Left lobe of liver (tissue), 2 donors: ENCODE measurements at regions not wholly inside any gene's neighbourhood (a gene's known extent, or its start where the extent isn't known, plus 50 kb on each side); places are given as distances from the start of the nearest gene placed in this dataset.
"Not testable (repeated sequence)": the region's sequence is repeated elsewhere in the genome, so short reads cannot be mapped to it uniquely, and the experiment has no call there.

Experiments used
- ATAC-seq: fragments of 200-7000 bp; cut with Tn5 transposase; one replicate; pipeline ENCODE4 v1.9.1; 2020; ENCODE audit warnings: mild to moderate bottlenecking, moderate library complexity
- DNase-seq: peaks from one replicate; pipeline ENCODE4 v3.0.0-alpha.2; 2020; ENCODE audit warnings: low spot score
- donor health status: DM: no; HTN: no; CAD: no; lungs with moderate emphysema.
- donor health status: DM: no; HTN: yes; CAD: no.

DNA sequence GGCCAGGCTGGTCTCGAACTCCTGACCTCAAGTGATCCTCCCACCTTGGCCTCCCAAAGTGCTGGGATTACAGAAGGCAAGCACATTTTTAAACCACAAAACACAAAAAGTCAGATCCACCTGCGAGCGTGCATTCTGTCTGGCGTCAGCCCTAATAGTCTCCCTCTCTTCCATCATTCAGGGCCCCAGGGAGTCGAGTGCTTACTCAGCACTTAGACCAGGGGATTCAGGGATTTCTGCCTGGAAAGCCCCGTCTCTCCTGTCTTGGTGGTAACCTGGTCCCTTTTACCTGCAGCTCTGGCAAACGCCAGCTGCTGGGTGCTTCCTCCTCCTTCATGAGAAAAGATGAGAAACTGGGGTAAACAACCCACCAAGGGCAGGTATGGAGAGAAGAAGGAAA is 443.1 kb downstream of the SOX9 start:
- DNase-seq: no peak
- ATAC-seq: no peak

DNA sequence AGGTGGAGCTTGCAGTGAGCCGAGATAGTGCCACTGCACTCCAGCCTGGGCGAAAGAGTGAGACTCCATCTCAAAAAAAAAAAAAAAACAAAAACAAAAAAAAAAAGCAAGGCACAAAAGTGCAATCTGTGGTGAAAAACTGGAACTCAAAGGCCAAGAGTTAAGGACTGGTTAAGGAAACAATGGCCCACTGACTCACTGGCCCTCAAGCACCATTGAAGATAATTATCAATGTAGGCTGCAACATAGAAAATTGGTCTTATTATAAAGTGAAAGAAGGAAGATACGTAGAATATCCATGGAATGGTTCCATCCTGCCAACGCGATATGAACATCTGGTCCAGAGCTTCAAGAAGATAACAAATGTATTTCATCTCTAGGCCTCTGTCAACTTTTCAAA is 444.2 kb downstream of the SOX9 start:
- DNase-seq (no peak), ATAC-seq (no peak)

DNA sequence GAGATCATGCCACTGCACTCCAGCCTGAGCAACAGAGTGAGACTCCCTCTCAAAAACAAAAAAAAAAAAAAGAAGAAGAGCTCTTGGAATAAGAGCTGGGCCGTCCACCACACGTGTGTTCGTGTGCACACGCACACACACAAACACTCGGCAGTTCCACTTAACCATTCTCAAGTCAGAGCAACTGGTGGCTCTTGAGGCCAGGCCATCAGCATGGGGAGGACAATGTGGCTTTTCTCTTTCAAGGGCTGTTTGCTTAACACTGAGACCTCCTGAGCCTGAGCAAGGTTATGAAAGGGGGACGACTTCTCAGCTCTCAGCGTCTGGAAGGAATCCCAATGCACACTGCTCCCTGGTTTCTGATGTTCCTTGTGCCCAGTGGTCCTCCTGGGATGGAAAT is 444.9 kb downstream of the SOX9 start:
- DNase-seq (no peak), ATAC-seq (no peak)

DNA sequence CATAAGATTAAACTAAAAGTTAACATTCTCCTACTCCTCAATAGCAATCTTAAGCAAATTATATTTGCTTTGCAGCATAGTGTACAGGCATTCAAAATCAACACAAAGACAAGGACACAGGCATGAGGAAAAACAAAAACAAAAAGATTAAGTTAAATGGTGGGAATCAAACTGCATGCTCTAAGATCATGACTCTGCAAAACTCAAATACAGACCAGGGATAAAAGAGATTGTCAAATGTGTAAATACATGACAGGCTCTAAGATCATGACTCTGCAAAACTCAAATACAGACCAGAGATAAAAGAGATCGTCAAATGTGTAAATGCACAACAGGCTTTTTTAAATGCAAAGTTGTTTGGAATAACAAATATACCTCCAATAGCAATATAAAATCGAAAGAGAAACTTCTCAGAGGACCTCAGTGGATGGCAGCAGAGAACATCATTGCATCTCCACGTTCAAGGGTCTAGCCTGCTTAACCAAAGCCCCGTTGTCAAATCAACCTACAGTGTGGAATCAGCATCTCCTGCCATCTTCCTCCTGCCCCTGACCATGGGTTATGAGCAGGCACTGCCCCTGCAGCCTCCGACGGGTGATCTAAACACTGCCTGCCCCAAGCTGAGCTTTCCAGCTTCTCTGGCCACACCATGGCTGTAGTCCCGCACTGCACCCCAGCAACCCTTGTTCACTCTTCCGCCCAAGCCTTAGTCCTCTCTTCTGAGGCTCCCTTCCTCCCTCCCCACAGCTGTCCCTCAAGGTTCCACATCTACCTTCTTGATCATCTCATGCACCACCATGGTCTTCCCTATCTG is 446.1 kb downstream of the SOX9 start:
- no peak for DNase-seq
- no peak for ATAC-seq

DNA sequence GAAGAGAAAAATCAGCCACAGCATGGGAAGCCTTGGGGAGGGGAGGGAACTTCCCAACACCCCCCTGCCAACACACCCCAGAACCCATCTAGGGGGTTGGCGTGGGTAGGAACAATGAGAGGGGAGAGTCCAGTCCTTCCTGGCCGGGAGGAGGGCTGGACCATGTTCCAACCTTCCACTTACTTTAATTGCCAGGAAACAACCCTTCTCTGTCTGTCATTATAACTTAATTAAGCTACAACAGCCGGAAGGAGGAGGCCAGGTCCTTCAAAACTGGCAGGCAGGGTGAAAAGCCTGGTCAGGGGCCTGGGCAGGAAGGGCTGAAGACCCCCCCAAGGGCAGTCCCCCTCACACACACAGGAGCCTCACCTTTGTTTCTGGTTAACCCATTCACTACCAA is 447.0 kb downstream of the SOX9 start:
- ATAC-seq (no peak), DNase-seq (no peak)

DNA sequence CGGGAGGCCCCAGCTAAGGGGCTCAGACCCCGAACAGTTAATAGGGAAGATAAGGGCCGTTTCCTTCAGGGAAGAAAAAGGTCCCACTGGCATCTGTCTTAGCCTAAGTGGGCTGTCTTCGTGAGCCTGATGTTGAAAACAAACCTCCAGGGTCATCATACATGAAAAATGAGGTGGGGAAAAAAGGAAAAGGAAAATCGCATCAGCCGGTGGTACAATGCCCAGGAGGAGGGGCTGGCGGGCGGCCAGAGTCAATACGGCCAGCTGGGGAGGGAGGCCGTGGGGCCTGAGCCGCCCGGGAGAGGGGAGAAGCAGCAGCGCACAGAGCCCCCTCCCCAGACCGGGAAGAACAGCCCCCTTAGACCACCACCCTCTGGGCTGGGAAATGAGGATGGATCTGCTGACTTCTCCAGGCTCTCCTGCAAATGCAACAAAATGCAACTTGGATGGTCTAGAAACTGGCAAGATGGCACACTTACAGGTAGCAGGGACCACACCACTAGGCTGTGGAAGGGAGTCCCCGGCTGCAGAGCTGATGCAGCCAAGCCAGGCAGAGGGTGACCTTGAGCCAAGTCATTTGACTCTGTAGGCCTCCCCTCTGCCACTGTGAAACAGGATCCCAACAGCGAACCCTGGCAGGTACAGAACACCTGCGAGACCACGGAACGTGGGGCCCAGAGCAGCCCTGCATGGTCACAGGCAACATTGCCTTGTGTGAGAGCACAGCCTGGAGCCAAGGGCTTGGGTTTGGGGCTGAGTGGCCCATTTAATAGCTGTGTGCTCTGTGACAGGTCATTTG is 448.5 kb downstream of the SOX9 start:
- ATAC-seq (no peak), DNase-seq (no peak)

DNA sequence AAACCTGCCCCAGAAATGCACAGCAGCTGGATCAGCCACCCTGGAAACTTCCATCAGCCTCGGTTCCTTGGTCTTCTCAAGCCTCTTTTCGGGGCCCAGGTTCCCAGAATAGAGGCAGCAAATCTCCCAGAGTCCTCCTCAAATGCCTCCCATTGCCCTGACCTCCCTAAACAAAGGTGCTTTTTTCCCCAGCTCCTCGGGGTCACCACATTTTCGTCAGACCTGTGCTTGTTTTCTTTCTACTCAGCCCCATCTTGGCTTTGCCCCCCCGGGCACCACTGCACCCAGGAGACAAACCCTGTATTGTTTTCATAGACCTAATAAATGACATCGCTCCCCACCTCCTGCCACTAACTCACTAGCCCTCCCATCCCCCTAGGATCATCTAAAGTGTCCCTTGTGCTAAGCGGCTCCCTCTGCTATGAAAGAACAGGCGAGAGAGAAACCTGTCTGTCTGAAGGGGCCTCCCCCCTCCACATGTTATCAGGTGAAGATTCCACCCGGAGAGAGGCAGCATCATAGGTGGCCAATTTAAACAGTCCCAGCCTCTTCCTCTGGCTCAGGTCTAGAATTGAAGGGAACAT is 451.1 kb downstream of the SOX9 start:
- ATAC-seq: no peak
- no peak for DNase-seq

DNA sequence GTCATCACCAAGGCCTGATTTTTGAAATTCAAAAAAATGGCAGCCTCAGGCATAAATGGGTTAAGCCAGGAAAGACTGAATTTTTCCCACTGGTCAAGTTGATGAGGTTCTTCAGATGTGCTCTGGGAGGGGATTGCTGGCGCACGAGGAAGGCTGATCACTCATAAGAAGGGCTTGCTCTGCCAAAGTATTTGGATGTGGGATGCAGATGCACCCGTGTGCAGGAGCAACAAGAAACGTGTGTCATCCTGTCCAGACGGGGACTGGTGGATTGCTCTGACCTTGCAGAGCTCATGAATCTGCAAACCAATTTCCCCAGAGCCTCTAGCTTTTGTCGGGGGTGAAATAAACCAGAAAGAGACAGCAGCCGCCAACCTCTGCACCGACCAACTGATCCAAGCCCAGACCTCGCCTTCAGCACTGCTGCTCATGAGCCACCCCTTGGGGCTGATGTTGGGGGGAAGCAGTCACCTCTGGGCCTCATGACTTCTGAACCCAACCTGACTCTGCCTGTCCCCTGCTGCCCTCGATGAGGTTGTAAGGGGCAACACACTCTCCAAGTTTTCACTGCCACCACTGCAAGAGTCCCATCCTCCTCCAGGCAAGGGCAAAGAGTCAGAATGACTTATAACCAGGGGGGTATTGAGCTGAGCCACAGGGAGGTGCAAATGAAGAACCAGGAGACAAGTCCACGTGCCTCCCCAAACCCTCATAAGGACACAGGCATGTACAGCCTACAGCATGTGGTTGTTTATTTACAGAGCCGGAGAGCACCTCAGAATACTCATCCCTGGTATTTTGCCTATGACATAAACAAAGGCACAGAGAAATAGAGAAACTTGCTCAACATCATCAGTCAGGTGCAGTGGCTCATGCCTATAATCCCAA is 452.0 kb downstream of the SOX9 start:
- DNase-seq (no peak), ATAC-seq (no peak)

DNA sequence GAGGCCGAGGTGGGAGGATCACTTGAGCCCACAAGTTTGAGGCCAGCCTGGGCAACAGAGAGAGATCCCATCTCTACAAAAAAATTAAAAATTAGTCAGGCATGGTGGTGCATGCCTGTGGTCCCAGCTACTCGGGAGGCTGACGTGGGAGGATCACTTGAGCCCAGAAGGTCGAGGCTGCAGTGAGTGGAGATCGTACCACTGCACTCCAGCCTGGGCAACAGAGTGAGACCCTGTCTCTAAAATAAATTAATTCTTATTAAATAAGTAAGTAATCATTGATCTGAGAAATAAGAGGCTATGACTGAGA is 452.6 kb downstream of the SOX9 start:
- ATAC-seq, DNase-seq: not testable (repeated sequence)

DNA sequence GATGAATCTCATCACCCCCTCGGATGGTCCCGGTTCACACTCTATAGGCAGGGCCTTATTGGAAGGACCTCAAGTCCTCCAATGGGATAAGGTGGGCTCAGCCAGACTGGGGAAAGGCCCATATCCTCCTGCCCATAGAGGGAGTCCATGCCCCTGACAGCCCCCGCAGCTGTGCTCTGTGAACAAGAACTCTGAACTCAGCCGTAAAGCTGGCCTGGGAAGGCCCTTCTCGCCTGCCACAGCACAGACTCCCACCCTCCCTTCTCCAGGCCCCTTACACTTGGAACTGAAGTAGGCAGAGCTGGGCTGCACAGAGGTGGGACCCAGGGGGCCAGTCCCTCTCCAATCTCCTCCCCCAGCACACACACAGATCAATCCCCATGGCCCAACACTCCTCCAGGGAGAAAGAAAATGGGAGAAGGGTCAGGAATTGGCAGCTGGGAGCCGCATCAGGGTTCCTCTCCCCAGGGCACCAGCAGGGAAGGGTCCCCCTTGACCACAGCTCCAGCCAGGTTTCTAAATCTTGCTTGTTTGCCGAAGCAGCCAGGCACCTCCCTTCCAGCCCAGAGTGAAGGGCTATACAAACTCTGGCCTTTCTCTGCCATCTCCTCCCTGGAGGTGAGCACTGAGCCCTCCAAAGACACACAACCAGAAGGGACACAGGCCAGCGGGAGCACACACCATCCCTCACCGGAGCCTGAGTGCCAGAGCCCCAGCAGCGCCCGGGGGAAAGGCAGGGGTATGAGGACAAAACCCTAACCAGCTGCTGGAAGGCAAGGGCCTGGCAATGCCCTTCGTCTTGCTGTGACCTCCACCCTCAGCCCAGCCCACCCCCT is 454.1 kb downstream of the SOX9 start:
- no peak for ATAC-seq
- DNase-seq: no peak

DNA sequence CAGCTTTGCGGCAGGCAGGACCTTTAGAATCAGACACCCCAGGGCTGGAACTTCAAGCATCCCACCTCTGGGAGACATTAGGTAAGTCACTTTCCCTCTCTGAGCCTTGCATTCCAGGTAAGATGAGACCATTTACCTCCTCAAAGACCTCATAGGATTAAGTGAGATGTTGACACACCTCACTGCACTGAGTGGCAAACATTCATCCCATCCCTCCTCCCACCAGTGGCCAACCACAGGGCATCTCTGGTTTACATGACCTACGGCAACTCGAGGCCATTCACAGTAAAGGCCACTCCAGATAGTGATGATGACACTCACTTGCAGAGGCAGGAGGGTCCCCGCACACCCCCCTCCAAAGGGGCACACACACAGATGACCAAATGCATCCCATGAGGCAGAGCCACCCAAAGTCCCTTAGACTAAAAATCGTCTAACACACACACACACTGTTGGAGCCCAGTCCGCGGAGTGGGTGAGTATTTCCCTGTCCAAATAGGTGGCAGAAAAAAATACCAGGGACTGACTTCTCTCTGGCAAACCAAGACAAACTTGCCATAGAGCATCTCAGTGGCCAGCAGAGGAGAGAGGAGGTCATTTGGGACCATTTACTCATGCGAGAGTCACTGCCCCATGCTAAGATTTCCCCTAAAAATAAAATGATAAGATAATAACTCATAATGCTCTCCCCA is 454.9 kb downstream of the SOX9 start:
- ATAC-seq: no peak
- DNase-seq: no peak

DNA sequence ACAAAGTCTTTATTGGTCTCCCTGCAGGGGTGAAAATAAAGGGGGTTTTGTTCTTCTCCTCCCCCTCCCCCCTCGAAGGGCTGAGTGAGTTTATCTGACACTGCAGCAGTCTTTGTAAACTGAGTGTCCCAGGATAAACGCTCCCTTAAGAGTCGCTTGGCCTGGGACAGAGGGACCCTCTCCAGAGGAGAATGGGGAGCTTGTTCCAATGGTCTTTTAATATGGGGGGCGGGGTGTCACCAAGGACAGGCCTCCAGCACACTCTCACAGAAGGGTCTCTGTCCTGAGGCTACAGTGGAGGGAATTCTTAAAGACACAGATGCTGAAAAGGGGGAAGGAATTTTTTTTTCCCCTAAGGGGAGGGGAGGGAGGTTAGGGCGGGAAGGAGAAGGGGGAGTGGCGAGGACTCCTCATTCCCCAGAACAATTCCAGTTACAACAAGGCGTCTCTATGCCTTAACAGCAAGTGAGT is 455.5 kb downstream of the SOX9 start:
- ATAC-seq: no peak
- no peak for DNase-seq

DNA sequence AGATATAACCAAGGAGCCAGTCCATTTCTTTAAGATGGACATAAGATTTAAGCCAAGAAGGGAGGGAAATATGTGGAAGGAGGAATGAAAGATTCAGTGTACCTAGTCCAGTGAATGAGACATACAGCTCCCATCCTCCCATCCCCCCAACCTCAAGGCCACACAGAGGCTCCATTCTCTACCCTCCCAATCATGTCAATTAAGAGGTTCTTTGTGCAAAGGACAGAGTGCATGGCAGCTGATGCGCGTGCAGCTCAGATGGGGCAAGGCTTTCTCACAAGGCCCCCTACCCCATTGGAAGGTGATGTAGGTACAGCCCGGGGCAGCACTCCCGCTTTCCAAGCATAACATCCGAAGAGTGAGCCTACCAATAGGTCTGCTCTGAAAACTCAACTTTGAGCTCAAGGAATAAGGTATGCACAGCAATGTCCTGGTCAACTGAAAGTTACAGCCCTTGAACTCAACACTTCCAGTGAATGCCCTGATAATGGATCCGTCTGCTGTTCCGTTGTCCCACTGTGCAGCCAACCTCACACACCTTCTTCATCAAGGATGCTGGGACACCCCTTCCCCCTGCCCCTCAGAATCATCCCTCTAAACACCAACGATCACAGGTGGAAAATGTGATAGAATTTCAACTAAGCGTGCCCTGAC is 458.1 kb downstream of the SOX9 start:
- DNase-seq: no peak
- no peak for ATAC-seq

DNA sequence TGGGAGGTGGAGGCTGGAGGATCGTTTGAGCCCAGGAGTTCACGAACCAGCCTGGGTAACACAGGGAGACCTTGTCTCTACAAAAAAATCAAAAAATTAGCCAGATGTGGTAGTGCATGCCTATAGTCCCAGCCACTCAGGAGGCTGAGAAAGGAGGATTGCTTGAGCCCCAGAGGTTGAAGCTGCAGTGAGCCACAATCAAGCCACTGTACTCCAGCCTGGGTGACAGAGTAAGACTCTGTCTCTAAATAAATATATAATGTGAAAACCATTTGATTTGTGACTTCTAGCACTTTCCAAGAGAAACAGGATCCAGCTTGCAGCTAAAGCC is 459.1 kb downstream of the SOX9 start:
- no peak for DNase-seq
- no peak for ATAC-seq

DNA sequence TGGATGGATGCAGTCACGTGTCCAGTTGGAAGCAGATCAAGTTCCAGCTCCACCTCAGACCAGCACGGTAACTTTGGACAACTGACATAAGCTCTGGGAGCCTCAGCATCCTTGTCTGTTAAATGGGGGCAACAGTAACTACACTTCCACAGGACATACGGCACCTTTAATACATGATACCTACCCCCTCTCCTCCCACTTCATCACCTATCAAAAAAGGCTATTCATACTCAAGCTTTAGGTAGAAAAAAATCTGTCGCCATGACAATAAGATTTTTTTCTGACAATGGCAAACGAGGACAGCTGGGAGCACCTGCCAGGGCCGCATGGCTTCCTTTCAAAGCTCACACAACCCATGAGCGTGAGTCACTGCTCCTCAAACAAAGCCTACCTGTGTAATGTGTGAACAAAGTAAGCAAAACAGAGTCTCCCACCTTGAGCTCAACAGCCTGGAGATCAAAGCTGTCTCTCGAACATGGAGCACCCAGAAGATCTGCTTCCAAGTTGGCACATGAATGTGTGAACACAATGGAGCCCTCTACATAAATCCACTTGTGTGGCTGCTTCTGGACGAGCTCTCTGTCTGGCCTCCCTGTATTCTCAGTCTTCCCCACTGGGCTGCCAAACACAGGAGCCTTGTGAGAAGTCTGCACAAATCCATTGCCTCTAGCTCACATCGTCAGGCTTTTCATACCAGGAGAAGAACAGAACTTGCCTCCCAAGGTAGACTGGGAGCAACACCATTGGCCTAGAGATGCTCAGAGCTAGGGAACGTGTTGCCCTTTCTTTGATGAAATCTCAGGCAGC is 459.7 kb downstream of the SOX9 start:
- no peak for DNase-seq
- ATAC-seq: no peak

DNA sequence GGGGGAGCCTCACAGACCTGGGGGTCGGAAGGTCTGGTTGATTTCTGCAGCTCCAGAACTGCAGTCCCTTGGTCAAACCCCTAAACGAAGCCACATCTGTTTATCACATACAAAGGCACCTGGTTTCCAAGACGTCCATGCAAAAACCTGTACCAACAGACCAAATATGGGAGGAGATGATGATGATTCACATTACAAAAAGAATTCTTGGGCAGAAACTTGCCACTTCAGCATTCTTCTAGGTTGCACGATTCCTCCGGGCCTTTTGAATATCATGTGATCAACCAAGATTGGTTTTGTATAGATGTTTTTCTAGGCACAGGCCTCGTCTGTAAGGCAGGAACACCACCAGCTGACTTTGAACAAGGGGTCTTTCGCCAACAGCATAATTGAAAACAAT is 466.3 kb downstream of the SOX9 start:
- ATAC-seq: no peak

DNA sequence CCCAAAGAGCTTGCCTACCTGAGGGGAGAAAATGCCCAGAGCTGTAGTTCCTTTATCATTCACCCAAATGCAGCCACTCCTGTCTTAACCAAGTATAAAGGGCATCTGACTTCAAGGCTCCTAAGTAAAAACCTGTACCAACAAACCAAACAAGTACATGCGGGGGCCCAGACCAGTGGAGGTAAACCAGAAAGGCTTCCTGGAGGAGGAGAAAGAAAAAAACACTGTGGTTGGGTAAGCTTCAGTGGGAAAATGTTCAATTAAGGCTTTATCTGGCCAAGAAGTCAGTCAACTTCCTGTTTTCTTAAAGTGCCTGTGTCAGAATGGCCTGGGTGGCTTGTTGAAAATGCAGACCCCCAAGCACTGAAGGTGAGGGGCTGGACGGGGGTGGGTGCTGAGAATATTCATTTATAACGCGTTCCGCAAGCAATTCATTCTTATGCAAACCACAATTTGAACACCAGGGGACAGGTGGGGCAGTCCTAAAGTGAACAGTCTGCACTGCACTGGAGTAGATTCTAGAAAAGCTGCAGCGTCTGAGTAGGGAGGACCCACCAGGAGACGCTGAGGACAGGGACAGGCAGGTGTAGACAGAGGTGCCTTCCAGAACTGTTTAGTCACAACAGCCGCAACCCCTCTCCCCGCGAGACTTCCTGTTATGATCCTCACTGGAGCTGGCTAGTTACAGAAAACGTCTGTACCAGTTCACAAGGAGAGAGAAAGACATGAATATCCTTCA is 467.1 kb downstream of the SOX9 start:
- no peak for ATAC-seq
- DNase-seq: no peak

More for the DNA sequence above, 466.3 kb downstream of the SOX9 start:
- no peak for DNase-seq

DNA sequence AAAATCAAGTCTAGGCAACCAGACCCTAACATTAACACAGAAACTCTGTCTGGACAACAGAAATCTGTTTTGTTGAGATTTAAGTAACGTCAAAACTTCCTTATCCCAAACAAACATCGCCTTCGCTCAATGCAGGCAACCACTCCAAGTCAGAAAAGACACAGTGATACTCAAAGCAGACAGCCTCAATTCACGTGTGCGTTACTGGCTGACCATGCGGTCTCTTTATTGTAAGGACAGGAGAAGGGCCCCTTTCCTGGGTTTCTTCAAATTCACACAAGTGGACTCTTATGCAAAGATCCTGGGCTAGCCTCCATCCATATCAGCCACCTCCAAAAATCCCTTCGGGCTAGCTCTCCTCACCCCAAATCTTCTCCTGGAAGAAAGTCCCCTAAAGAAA is 467.7 kb downstream of the SOX9 start:
- ATAC-seq: no peak

More for the DNA sequence above, 467.7 kb downstream of the SOX9 start:
- DNase-seq: no peak
